Transverse colon (tissue), 4 donors: ENCODE measurements at regions not wholly inside any gene's neighbourhood (a gene's known extent, or its start where the extent isn't known, plus 50 kb on each side); places are given as distances from the start of the nearest gene placed in this dataset.

ENCODE experiments used
- DNase-seq: peaks from one replicate; pipeline ENCODE4 v3.0.0-alpha.2; 2019
- H3K27ac ChIP-seq, 4 donors: fragments of 200-600 bp; sonication (generic); 2 replicates each; pipeline ENCODE4 v1.5.1; 2016 to 2018; ENCODE audit warnings: inconsistent platforms in 4 of 4
- H3K27me3 ChIP-seq: fragments of 200-600 bp; sonication (generic); 2 replicates; pipeline ENCODE4 v1.5.1; 2017; ENCODE audit warnings: inconsistent platforms
- H3K36me3 ChIP-seq, 4 donors: fragments of 200-600 bp; sonication (generic); 2 replicates each; pipeline ENCODE4 v1.5.1; 2017 to 2019; ENCODE audit warnings: inconsistent platforms in 4 of 4
- H3K4me1 ChIP-seq, 4 donors: fragments of 200-600 bp; sonication (generic); 2 replicates each; pipeline ENCODE4 v1.5.1; 2017 to 2020; ENCODE audit warnings: inconsistent platforms in 4 of 4
- H3K4me3 ChIP-seq, 4 donors: fragments of 200-600 bp; sonication (generic); 1 replicate in 1 of 4; 2 replicates in 3 of 4; pipeline versions ENCODE4 v1.5.1 to v1.6.1; 2017 to 2019; ENCODE audit warnings: inconsistent platforms in 4 of 4
- H3K9me3 ChIP-seq, 2 donors: fragments of 200-600 bp; sonication (generic); 2 replicates each; pipeline ENCODE4 v1.5.1; 2017 to 2019; ENCODE audit warnings: inconsistent platforms in 2 of 2
- CTCF ChIP-seq, 5 experiments: fragments of 200-600 bp in 3 of 5; fragments of 450-650 bp in 2 of 5; sonication (generic) in 3 of 5; IDR thresholded peaks; 1 replicate in 2 of 5; 2 replicates in 3 of 5; pipeline ENCODE4 v1.5.1; 2016 to 2017; ENCODE audit warnings: antibody characterized with exemption in 5 of 5, inconsistent platforms in 3 of 5, mild to moderate bottlenecking in 2 of 5, moderate library complexity in 1 of 5
- EP300 ChIP-seq: sonication (generic); formaldehyde crosslinking; IDR thresholded peaks from one replicate; pipeline ENCODE4 v1.6.1; 2017; ENCODE audit warnings: antibody characterized with exemption, low read depth
- POLR2A ChIP-seq: fragments of 450-650 bp; IDR thresholded peaks from one replicate; pipeline ENCODE4 v1.6.1; 2016; ENCODE audit warnings: antibody characterized with exemption, mild to moderate bottlenecking, moderate library complexity
- POLR2AphosphoS5 ChIP-seq, 3 donors: sonication (generic); formaldehyde crosslinking; IDR thresholded peaks; one replicate each; pipeline ENCODE4 v1.6.1; 2016; ENCODE audit warnings: antibody characterized with exemption in 3 of 3
- WGBS, 2 donors: methylation state at CpG; one replicate each; pipeline ENCODE4 v1.1.5; 2018; ENCODE audit warnings: low coverage in 1 of 2; 5-methylcytosine and 5-hydroxymethylcytosine counted together
- in situ Hi-C, 4 donors: fragments of 200-750 bp; cut with MboI; loops; one replicate each; pipeline versions ENCODE4 v1.15.0 to v1.15.1; 2017; ENCODE audit warnings: low sequenced_read_pairs in 3 of 4, low pct_ligation_motif_present in 1 of 4, low pct_unique_long_range_greater_than_20kb in 1 of 4
- intact Hi-C: fragments of 100-400 bp; cut with DNase I; formaldehyde crosslinking; loops from one replicate; pipeline ENCODE4 v1.15.1; 2023; ENCODE audit warnings: low total_unique reads

DNA sequence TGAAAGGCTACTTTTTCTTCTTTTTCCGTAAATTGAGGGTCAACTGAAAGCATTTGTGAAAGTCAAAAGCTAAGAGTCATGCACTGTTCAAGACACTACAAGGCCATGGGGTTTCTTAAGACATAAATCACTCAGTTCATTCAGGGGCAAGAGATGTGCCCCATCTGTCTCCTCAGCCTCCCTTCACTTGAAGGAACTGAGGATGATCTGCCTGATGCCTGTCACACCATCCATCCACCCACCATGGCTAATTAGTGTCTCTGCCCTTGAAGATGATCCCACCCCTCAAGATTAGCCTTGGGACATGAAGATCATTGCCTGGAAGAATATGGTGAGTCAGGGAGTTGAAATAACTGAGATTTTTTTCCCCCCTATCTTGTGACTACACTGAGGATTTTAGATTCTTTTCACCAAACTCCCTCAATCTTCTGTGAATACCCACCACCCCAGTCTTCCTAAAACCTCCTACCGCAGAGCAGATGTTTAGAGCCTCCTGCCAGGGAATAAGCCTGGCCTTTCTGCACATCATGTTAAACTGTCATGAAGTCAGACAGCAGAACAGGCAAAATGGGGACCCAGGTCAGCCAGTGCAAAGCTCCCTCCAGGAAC is 88.6 kb upstream of the LMO4 start:
- WGBS, 2 donors, result 60 to 91% methylated on average over 1 to 2 of the region's 2 CpGs
- H3K36me3 ChIP-seq, result no peaks in the 10 kb centered on the region
- intact Hi-C loops (no loop called here), in situ Hi-C loops (no loop called here)
- H3K9me3 ChIP-seq, result no peaks in the 10 kb centered on the region
- H3K4me3 ChIP-seq, result no peak overlapping the region
- H3K27ac ChIP-seq, result no peak overlapping the region
- no peaks in the 10 kb centered on the region for H3K27me3 ChIP-seq
- no peaks in the 10 kb centered on the region for H3K4me1 ChIP-seq
- TF ChIP-seq POLR2A (no peak), POLR2AphosphoS5 (IDR thresholded peaks at IDR 0.05) (no peak), CTCF (IDR thresholded peaks at IDR 0.05) (no peak), EP300 (no peak)
- DNase-seq, result no peak

DNA sequence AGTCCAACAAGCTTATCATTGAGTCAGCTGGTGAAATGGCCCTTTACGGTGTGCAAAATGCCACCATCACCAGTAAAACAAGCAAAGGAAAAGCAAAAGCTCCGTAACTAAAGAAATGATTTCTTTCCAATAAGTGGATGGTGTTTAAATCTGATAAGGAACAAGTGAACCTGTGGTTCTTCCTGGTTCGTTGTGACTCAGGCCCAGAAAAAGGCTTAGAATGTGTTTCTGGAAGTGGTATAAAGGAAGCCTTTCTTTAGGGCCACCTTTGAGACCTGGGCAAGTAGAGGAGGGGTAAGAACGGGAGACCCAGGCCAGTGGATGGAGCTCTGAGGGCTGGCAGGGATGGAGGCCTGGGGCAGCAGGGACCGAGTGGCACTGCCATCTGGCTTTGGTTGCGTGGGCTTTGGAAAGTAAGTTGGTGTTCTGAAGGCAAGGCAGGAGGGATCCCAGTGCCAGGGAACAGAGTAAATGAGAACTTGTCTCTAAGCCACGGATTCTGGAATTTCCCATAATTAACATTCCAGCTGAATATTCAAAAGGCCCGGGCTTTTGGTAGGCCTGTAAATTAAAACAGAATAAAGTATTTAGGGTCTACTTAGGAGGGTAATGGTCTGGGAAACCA is 87.9 kb upstream of the LMO4 start:
- intact Hi-C loops, result no loop called here
- TF ChIP-seq POLR2AphosphoS5 (IDR thresholded peaks at IDR 0.05), result no peak
- in situ Hi-C loops, result no loop called here
- Histone ChIP-seq H3K9me3 (no peaks in the 10 kb centered on the region), H3K4me1 (no peaks in the 10 kb centered on the region), H3K4me3 (no peak overlapping the region), H3K27ac (no peak overlapping the region), H3K36me3 (no peaks in the 10 kb centered on the region), H3K27me3 (no peaks in the 10 kb centered on the region)
- WGBS, 2 donors, result 75 to 85% methylated on average over 4 to 8 of the region's 8 CpGs
- no peak for DNase-seq

GRCh38 chr1:87242445-87243185 is 86.1 kb upstream of the LMO4 start:
- no peak overlapping the region for H3K27ac ChIP-seq
- TF ChIP-seq EP300 (no peak), POLR2AphosphoS5 (IDR thresholded peaks at IDR 0.05) (no peak), POLR2A (no peak), CTCF (IDR thresholded peaks at IDR 0.05) (no peak)
- no peak for DNase-seq
- WGBS, 2 donors, result 68 to 79% methylated on average over 4 to 6 of the region's 6 CpGs
- in situ Hi-C loops, result no loop called here
- no peak overlapping the region for H3K4me3 ChIP-seq
- H3K36me3 ChIP-seq, result no peaks in the 10 kb centered on the region
- H3K27me3 ChIP-seq, result no peaks in the 10 kb centered on the region
- H3K9me3 ChIP-seq, result no peaks in the 10 kb centered on the region
- H3K4me1 ChIP-seq, result no peaks in the 10 kb centered on the region
- intact Hi-C loops, result no loop called here

DNA sequence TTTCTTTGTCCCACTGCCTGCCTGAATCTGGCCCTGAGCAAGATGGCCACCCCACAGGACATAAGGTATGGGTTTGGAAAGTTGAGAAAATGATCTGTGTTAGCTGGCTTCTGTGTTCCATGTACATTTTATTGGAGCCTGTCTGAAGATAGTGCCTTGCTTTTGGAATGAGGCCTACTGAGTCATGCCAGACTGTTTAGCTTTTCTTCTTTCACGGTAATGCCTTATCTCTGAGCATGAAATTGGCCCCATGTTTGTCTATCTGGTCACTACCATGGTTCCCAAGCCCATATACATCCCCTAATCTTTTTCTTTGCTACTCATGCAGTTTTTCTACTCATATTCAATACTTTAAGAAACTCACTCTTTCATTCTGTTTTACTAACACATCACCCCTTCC is 85.1 kb upstream of the LMO4 start:
- in situ Hi-C loops (no loop called here), intact Hi-C loops (no loop called here)
- Histone ChIP-seq H3K27me3 (no peaks in the 10 kb centered on the region), H3K36me3 (no peaks in the 10 kb centered on the region), H3K9me3 (no peaks in the 10 kb centered on the region), H3K4me3 (no peak overlapping the region), H3K4me1 (no peaks in the 10 kb centered on the region), H3K27ac (no peak overlapping the region)
- TF ChIP-seq EP300 (no peak), POLR2AphosphoS5 (IDR thresholded peaks at IDR 0.05) (no peak), POLR2A (no peak), CTCF (IDR thresholded peaks at IDR 0.05) (no peak)
- WGBS, 2 donors, result 42 to 45% methylated on average over 1 of the region's 1 CpG
- no peak for DNase-seq
